Neutrophil (primary cell): ENCODE measurements at regions not wholly inside any gene's neighbourhood (a gene's known extent, or its start where the extent isn't known, plus 50 kb on each side); places are given as distances from the start of the nearest gene placed in this dataset.

ENCODE experiments used
- H3K27ac ChIP-seq: fragments of 200-600 bp; sonication (generic); 2 replicates; pipeline ENCODE4 v1.5.1; 2016; ENCODE audit warnings: mild to moderate bottlenecking, moderate library complexity
- H3K27me3 ChIP-seq: fragments of 200-600 bp; sonication (generic); 2 replicates; pipeline ENCODE4 v1.6.0; 2016; ENCODE audit warnings: mild to moderate bottlenecking
- H3K36me3 ChIP-seq: fragments of 200-600 bp; sonication (generic); 2 replicates; pipeline ENCODE4 v1.5.1; 2017
- H3K4me1 ChIP-seq, 2 experiments: fragments of 200-600 bp in 1 of 2; sonication (generic) in 1 of 2; 1 replicate in 1 of 2; 2 replicates in 1 of 2; pipeline versions ENCODE4 v1.5.1 to v1.6.1; 2013 to 2016; ENCODE audit warnings: low read depth in 1 of 2, low read length in 1 of 2, mild to moderate bottlenecking in 1 of 2, moderate library complexity in 1 of 2; ENCODE audit not compliant: control insufficient read depth in 1 of 2, insufficient read depth in 1 of 2
- H3K4me3 ChIP-seq, 2 experiments: fragments of 200-600 bp in 1 of 2; sonication (generic) in 1 of 2; 1 replicate in 1 of 2; 2 replicates in 1 of 2; pipeline ENCODE4 v1.5.1; 2013 to 2016; ENCODE audit warnings: low read depth in 1 of 2, low read length in 1 of 2, mild to moderate bottlenecking in 1 of 2, moderate library complexity in 1 of 2
- H3K9me3 ChIP-seq: fragments of 200-600 bp; sonication (generic); 2 replicates; pipeline ENCODE4 v1.5.1; 2016
- TF ChIP-seq, protein P1 (sequence below): fragments of 200-600 bp; sonication (generic); IDR thresholded peaks from 2 replicates; pipeline ENCODE4 v1.5.1; 2016; ENCODE audit warnings: antibody characterized with exemption

DNA sequence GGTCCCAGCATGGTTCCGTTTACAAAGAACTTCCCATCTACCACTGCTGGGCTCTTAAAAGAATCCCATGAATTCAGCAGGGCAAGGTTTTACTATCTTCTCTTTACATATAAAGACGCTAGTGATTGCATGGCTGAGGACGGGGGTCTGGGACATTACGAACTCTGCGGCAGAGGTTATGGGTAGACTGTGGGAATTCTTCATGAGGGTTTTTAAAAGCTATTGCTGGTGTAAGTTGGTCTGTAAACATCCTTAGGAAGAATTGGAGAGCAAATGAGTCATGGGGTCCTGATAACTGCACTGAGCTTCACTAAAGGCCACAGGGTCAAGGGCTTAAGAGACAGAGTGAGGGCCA lies 53.1 kb upstream of the TMEM72 start:
- TF ChIP-seq, protein P1, sequence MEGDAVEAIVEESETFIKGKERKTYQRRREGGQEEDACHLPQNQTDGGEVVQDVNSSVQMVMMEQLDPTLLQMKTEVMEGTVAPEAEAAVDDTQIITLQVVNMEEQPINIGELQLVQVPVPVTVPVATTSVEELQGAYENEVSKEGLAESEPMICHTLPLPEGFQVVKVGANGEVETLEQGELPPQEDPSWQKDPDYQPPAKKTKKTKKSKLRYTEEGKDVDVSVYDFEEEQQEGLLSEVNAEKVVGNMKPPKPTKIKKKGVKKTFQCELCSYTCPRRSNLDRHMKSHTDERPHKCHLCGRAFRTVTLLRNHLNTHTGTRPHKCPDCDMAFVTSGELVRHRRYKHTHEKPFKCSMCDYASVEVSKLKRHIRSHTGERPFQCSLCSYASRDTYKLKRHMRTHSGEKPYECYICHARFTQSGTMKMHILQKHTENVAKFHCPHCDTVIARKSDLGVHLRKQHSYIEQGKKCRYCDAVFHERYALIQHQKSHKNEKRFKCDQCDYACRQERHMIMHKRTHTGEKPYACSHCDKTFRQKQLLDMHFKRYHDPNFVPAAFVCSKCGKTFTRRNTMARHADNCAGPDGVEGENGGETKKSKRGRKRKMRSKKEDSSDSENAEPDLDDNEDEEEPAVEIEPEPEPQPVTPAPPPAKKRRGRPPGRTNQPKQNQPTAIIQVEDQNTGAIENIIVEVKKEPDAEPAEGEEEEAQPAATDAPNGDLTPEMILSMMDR = no peak
- no peaks in the 10 kb centered on the region for H3K4me1 ChIP-seq
- no peak overlapping the region for H3K4me3 ChIP-seq
- H3K9me3 ChIP-seq = no peaks in the 10 kb centered on the region
- no peaks in the 10 kb centered on the region for H3K36me3 ChIP-seq
- H3K27me3 ChIP-seq = peaks cover 14% of the 10 kb centered on the region
- no peak overlapping the region for H3K27ac ChIP-seq

DNA sequence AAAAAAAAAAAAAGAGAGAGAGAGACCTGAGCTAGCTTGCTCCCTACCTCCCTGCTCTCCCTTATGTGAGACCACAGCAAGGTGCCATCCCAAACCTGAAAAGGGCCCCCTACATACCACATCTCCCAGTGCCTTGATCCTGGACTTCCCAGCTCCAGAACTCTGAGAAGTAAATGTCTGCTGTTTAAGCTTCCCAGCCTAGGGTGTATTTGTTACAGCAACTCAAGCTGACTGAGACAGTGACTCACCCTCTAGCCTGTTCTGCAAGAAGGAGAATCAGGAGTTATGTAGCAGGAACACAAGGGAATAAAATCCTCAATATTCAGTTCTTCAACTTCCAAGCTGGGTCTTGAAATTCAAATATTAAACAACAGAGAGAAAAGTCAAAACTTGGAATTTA lies 52.1 kb upstream of the TMEM72 start:
- Histone ChIP-seq H3K4me1 (peaks cover under 1 to 4% of the 10 kb centered on the region in 2 experiments), H3K9me3 (no peaks in the 10 kb centered on the region), H3K27me3 (peaks cover 24% of the 10 kb centered on the region), H3K4me3 (no peak overlapping the region), H3K27ac (no peak overlapping the region), H3K36me3 (no peaks in the 10 kb centered on the region)
- TF ChIP-seq, protein P1 = no peak

- Histone ChIP-seq H3K36me3 (no peaks in the 10 kb centered on the region), H3K27me3 (peaks cover 31% of the 10 kb centered on the region), H3K4me1 (peaks cover 8 to 11% of the 10 kb centered on the region in 2 experiments), H3K27ac (no peak overlapping the region), H3K9me3 (no peaks in the 10 kb centered on the region), H3K4me3 (no peak overlapping the region)
- TF ChIP-seq, protein P1 = no peak
Measured at GRCh38 chr10:44859546-44860285, 51.4 kb upstream of the TMEM72 start.

- Histone ChIP-seq H3K27ac (no peak overlapping the region), H3K4me3 (no peak overlapping the region), H3K9me3 (no peaks in the 10 kb centered on the region), H3K36me3 (no peaks in the 10 kb centered on the region), H3K27me3 (peaks cover 45% of the 10 kb centered on the region), H3K4me1 (peaks cover 13 to 16% of the 10 kb centered on the region in 2 experiments)
- TF ChIP-seq, protein P1 = no peak
Measured at GRCh38 chr10:44860811-44861736, 50.1 kb upstream of the TMEM72 start.
